Suprapubic skin (tissue), 4 donors: ENCODE measurements at regions not wholly inside any gene's neighbourhood (a gene's known extent, or its start where the extent isn't known, plus 50 kb on each side); places are given as distances from the start of the nearest gene placed in this dataset.
"Not testable (repeated sequence)": the region's sequence is repeated elsewhere in the genome, so short reads cannot be mapped to it uniquely, and the experiment has no call there.

Experiments used
- EP300 ChIP-seq: sonication (generic); formaldehyde crosslinking; IDR thresholded peaks from one replicate; pipeline ENCODE4 v1.6.1; 2017; ENCODE audit warnings: antibody characterized with exemption
- POLR2A ChIP-seq, 2 donors: fragments of 450-650 bp; IDR thresholded peaks; one replicate each; pipeline ENCODE4 v1.6.1; 2017; ENCODE audit warnings: antibody characterized with exemption in 2 of 2, mild to moderate bottlenecking in 2 of 2, moderate library complexity in 2 of 2
- POLR2AphosphoS5 ChIP-seq, 3 donors: sonication (generic); formaldehyde crosslinking; IDR thresholded peaks; one replicate each; pipeline ENCODE4 v1.6.1; 2017; ENCODE audit warnings: antibody characterized with exemption in 3 of 3
- TF ChIP-seq, protein P1 (sequence below), 2 donors: fragments of 200-600 bp in 1 of 2; fragments of 450-650 bp in 1 of 2; sonication (generic) in 1 of 2; IDR thresholded peaks; one replicate each; pipeline ENCODE4 v1.5.1; 2016 to 2019; ENCODE audit warnings: antibody characterized with exemption in 2 of 2, mild to moderate bottlenecking in 1 of 2, moderate library complexity in 1 of 2

DNA sequence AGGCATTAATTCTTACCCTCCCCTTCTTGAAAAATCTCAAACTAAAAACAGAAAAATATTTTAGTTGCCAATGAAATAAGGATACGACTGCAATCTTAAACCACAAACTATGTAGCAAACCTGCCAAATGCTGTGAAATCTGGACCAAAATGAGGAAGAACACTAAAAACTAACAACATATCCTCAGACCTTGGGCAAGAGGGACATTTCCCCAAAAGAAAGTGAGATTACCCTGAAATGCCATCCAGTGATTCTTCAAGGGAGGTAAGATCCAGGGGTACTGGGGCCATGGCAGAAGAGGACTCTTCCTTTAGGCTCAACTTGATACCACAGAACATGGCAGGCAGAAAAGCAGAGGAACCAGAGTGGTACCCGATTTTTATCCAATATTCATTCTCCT is 90.8 kb upstream of the CDC42EP3 start:
- TF ChIP-seq, protein P1, sequence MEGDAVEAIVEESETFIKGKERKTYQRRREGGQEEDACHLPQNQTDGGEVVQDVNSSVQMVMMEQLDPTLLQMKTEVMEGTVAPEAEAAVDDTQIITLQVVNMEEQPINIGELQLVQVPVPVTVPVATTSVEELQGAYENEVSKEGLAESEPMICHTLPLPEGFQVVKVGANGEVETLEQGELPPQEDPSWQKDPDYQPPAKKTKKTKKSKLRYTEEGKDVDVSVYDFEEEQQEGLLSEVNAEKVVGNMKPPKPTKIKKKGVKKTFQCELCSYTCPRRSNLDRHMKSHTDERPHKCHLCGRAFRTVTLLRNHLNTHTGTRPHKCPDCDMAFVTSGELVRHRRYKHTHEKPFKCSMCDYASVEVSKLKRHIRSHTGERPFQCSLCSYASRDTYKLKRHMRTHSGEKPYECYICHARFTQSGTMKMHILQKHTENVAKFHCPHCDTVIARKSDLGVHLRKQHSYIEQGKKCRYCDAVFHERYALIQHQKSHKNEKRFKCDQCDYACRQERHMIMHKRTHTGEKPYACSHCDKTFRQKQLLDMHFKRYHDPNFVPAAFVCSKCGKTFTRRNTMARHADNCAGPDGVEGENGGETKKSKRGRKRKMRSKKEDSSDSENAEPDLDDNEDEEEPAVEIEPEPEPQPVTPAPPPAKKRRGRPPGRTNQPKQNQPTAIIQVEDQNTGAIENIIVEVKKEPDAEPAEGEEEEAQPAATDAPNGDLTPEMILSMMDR (IDR thresholded peaks at IDR 0.05), result not testable (repeated sequence)
- not testable (repeated sequence) for TF ChIP-seq POLR2AphosphoS5 (IDR thresholded peaks at IDR 0.05); POLR2A (IDR thresholded peaks at IDR 0.05); EP300
